ENCODE measurements at regions not wholly inside any gene's neighbourhood (a gene's known extent, or its start where the extent isn't known, plus 50 kb on each side); places are given as distances from the start of the nearest gene placed in this dataset.

- TF ChIP-seq CTCF (IDR thresholded peaks at IDR 0.05): no peak
- intact Hi-C loops (cut with DNase I, micrococcal nuclease): no loop called here
- H3K4me3 ChIP-seq: no peak overlapping the region
- DNase-seq (no peak), ATAC-seq (no peak)
- H3K9me3 ChIP-seq: no peaks in the 10 kb centered on the region
- H3K4me1 ChIP-seq (ENCODE audit: low read depth): peaks cover 3% of the 10 kb centered on the region
- no peaks in the 10 kb centered on the region for H3K36me3 ChIP-seq (ENCODE audit: low read depth)
These were observed 163.1 kb upstream of the PKDCC start for GRCh38 chr2:41884718-41885117.

GRCh38 chr2:41886145-41886664 is 161.6 kb upstream of the PKDCC start:
- Histone ChIP-seq H3K9me3 (no peaks in the 10 kb centered on the region), H3K4me1 (ENCODE audit: low read depth) (no peaks in the 10 kb centered on the region), H3K36me3 (ENCODE audit: low read depth) (no peaks in the 10 kb centered on the region), H3K4me3 (no peak overlapping the region)
- intact Hi-C loops (cut with DNase I, micrococcal nuclease): no loop called here
- TF ChIP-seq CTCF (IDR thresholded peaks at IDR 0.05): no peak
- DNase-seq (no peak), ATAC-seq (no peak)

GRCh38 chr2:41886757-41887156 is 161.1 kb upstream of the PKDCC start:
- Histone ChIP-seq H3K4me1 (ENCODE audit: low read depth) (no peaks in the 10 kb centered on the region), H3K9me3 (no peaks in the 10 kb centered on the region), H3K36me3 (ENCODE audit: low read depth) (no peaks in the 10 kb centered on the region), H3K4me3 (no peak overlapping the region)
- ATAC-seq (no peak), DNase-seq (no peak)
- intact Hi-C loops (cut with DNase I, micrococcal nuclease): no loop called here
- TF ChIP-seq CTCF (IDR thresholded peaks at IDR 0.05): no peak

GRCh38 chr2:41890341-41890740 is 157.5 kb upstream of the PKDCC start:
- DNase-seq: no peak
- intact Hi-C loops (cut with DNase I, micrococcal nuclease): no loop called here
- TF ChIP-seq CTCF (IDR thresholded peaks at IDR 0.05): no peak
- Histone ChIP-seq H3K36me3 (ENCODE audit: low read depth) (no peaks in the 10 kb centered on the region), H3K4me1 (ENCODE audit: low read depth) (no peaks in the 10 kb centered on the region), H3K9me3 (no peaks in the 10 kb centered on the region), H3K4me3 (no peak overlapping the region)
- ATAC-seq: no peak

GRCh38 chr2:41892476-41892875 is 155.3 kb upstream of the PKDCC start:
- Histone ChIP-seq H3K4me1 (ENCODE audit: low read depth) (no peaks in the 10 kb centered on the region), H3K9me3 (no peaks in the 10 kb centered on the region), H3K4me3 (no peak overlapping the region), H3K36me3 (ENCODE audit: low read depth) (no peaks in the 10 kb centered on the region)
- DNase-seq: no peak
- no peak for TF ChIP-seq CTCF (IDR thresholded peaks at IDR 0.05)
- no peak for ATAC-seq
- intact Hi-C loops (cut with DNase I, micrococcal nuclease): no loop called here
